Fibroblast of the aortic adventitia (primary cell): ENCODE measurements at regions not wholly inside any gene's neighbourhood (a gene's known extent, or its start where the extent isn't known, plus 50 kb on each side); places are given as distances from the start of the nearest gene placed in this dataset.

Experiments
- DNase-seq: peaks from one replicate; pipeline ENCODE4 v3.0.0-alpha.2; 2010; ENCODE audit warnings: low read depth
- H3K4me3 ChIP-seq: 2 replicates; pipeline ENCODE4 v1.5.1; 2011; ENCODE audit warnings: low read depth, mild to moderate bottlenecking, control low read depth, low read length, moderate library complexity
- CTCF ChIP-seq: IDR thresholded peaks from 2 replicates; pipeline ENCODE4 v1.5.1; 2011; ENCODE audit warnings: mild to moderate bottlenecking, low read length, control low read depth, inconsistent platforms; ENCODE audit not compliant: insufficient read depth

GRCh38 chr4:14743601-14744000 is 258.7 kb upstream of the CPEB2 start:
- TF ChIP-seq CTCF = no peak
- no peak for DNase-seq
- no peak overlapping the region for H3K4me3 ChIP-seq

GRCh38 chr4:14744346-14744745 is 257.9 kb upstream of the CPEB2 start:
- DNase-seq = no peak
- TF ChIP-seq CTCF = no peak
- H3K4me3 ChIP-seq = no peak overlapping the region

- DNase-seq = peak; percentile 14
- TF ChIP-seq CTCF = peak; percentile 19
- H3K4me3 ChIP-seq = no peak overlapping the region
Observed at GRCh38 chr4:14749910-14750309, 252.4 kb upstream of the CPEB2 start.

- no peak for DNase-seq
- no peak for TF ChIP-seq CTCF
- H3K4me3 ChIP-seq = no peak overlapping the region
Observed at GRCh38 chr4:14752341-14753046, 249.8 kb upstream of the CPEB2 start.

GRCh38 chr4:14767142-14767541 is 235.1 kb upstream of the CPEB2 start:
- TF ChIP-seq CTCF = no peak
- no peak overlapping the region for H3K4me3 ChIP-seq
- no peak for DNase-seq

- TF ChIP-seq CTCF = no peak
Observed at GRCh38 chr4:14768449-14768848, 233.8 kb upstream of the CPEB2 start.

GRCh38 chr4:14769993-14770392 is 232.3 kb upstream of the CPEB2 start:
- TF ChIP-seq CTCF = no peak
- H3K4me3 ChIP-seq = no peak overlapping the region
- DNase-seq = no peak

More at GRCh38 chr4:14768449-14768848, 233.8 kb upstream of the CPEB2 start:
- no peak overlapping the region for H3K4me3 ChIP-seq
- no peak for DNase-seq
